Gastroesophageal sphincter (tissue), 3 donors: ENCODE measurements at regions not wholly inside any gene's neighbourhood (a gene's known extent, or its start where the extent isn't known, plus 50 kb on each side); places are given as distances from the start of the nearest gene placed in this dataset.

Experiments
- POLR2A ChIP-seq, 2 donors: fragments of 450-650 bp; IDR thresholded peaks; one replicate each; pipeline ENCODE4 v1.6.1; 2017; ENCODE audit warnings: antibody characterized with exemption in 2 of 2, mild to moderate bottlenecking in 2 of 2, moderate library complexity in 1 of 2
- POLR2AphosphoS5 ChIP-seq: sonication (generic); formaldehyde crosslinking; IDR thresholded peaks from one replicate; pipeline ENCODE4 v1.6.1; 2017; ENCODE audit warnings: antibody characterized with exemption
- TF ChIP-seq, protein P1 (sequence below), 4 experiments: fragments of 200-600 bp in 2 of 4; fragments of 450-650 bp in 2 of 4; sonication (generic) in 1 of 4; IDR thresholded peaks; one replicate each; pipeline ENCODE4 v1.5.1; 2017 to 2019; ENCODE audit warnings: antibody characterized with exemption in 4 of 4, mild to moderate bottlenecking in 2 of 4, moderate library complexity in 2 of 4

DNA sequence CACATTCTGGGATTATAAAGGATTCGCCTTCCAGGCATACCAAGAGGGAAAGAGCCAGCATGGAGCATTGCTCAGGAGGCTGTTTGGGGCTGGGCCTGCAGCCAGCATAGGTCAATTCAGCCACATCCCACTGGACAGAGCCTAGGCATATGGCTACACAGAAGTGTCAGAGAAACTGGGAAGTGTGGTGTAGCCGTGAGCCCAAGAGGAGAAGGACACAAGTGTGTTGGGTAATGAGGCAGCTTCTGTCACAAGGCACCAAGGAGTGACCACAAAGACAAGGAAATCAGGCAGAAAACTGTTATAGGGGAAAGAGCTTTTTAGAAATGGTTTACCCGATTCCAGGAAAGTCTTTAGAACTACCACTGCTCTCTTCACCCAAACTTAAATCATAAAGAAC is 178.6 kb upstream of the TBL1X start:
- TF ChIP-seq, protein P1, sequence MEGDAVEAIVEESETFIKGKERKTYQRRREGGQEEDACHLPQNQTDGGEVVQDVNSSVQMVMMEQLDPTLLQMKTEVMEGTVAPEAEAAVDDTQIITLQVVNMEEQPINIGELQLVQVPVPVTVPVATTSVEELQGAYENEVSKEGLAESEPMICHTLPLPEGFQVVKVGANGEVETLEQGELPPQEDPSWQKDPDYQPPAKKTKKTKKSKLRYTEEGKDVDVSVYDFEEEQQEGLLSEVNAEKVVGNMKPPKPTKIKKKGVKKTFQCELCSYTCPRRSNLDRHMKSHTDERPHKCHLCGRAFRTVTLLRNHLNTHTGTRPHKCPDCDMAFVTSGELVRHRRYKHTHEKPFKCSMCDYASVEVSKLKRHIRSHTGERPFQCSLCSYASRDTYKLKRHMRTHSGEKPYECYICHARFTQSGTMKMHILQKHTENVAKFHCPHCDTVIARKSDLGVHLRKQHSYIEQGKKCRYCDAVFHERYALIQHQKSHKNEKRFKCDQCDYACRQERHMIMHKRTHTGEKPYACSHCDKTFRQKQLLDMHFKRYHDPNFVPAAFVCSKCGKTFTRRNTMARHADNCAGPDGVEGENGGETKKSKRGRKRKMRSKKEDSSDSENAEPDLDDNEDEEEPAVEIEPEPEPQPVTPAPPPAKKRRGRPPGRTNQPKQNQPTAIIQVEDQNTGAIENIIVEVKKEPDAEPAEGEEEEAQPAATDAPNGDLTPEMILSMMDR (IDR thresholded peaks at IDR 0.05): no peak
- TF ChIP-seq POLR2AphosphoS5 (no peak), POLR2A (IDR thresholded peaks at IDR 0.05) (no peak)
